GM10248 (cell line): ENCODE measurements at regions not wholly inside any gene's neighbourhood (a gene's known extent, or its start where the extent isn't known, plus 50 kb on each side); places are given as distances from the start of the nearest gene placed in this dataset.
A peak's percentile ranks its signal among the peaks of the same experiment; 100 is the strongest.

Source experiments
- CTCF ChIA-PET: fragments of 300-600 bp; sonication (Branson Sonifier 250); formaldehyde crosslinking; extraction: SDS; loops from one replicate; lab custom pipeline; 2021; ENCODE audit warnings: antibody characterized with exemption; lab: Yijun Ruan, JAX
- POLR2A ChIA-PET: fragments of 350-650 bp; sonication (Branson Sonifier 250); formaldehyde crosslinking; extraction: SDS; loops from one replicate; lab custom pipeline; 2020; ENCODE audit warnings: antibody characterized with exemption; lab: Yijun Ruan, JAX
- DNase-seq: peaks from one replicate; pipeline ENCODE4 v3.0.0; 2012; ENCODE audit errors: extremely low spot score
- CTCF ChIP-seq: IDR thresholded peaks from 2 replicates; pipeline ENCODE4 v1.5.1; 2012; ENCODE audit warnings: mild to moderate bottlenecking, low read depth; ENCODE audit errors: extremely low read depth, missing control alignments, control extremely low read depth

- POLR2A ChIA-PET, result no interaction called here
- CTCF ChIA-PET, result no interaction called here
- DNase-seq, result no peak
- no peak for TF ChIP-seq CTCF
Measured at GRCh38 chr9:18394847-18395351, 79.1 kb upstream of the ADAMTSL1 start.

GRCh38 chr9:18396102-18396728, 77.7 kb upstream of the ADAMTSL1 start:
- no peak for DNase-seq
- POLR2A ChIA-PET, result no interaction called here
- CTCF ChIA-PET, result interaction anchor here (1.3 kb wide), 1 partner anchor 141 kb away, joined by 10 read pairs; no protein-coding TSS in a partner anchor
- peak; percentile 8 for TF ChIP-seq CTCF

- TF ChIP-seq CTCF, result no peak
- ChIA-PET CTCF (no interaction called here), POLR2A (no interaction called here)
- no peak for DNase-seq
Measured at GRCh38 chr9:18397076-18397475, 76.9 kb upstream of the ADAMTSL1 start.

- DNase-seq, result no peak
- no peak for TF ChIP-seq CTCF
- ChIA-PET CTCF (interaction anchor here (1.6 kb wide), 1 partner anchor 143 kb away, joined by 5 read pairs; no protein-coding TSS in a partner anchor), POLR2A (no interaction called here)
Measured at GRCh38 chr9:18398038-18398437, 75.9 kb upstream of the ADAMTSL1 start.

GRCh38 chr9:18404434-18405029, 69.4 kb upstream of the ADAMTSL1 start:
- CTCF ChIA-PET, result interaction anchor here (0.9 to 1.4 kb wide), 2 partner anchors 11 to 150 kb away, joined by 3 to 4 read pairs; no protein-coding TSS in a partner anchor
- POLR2A ChIA-PET, result no interaction called here
- TF ChIP-seq CTCF, result no peak
- DNase-seq, result no peak

GRCh38 chr9:18405240-18405639, 68.7 kb upstream of the ADAMTSL1 start:
- ChIA-PET POLR2A (no interaction called here), CTCF (interaction anchor here (1.4 kb wide), 1 partner anchor 10 kb away, joined by 4 read pairs; no protein-coding TSS in a partner anchor)
- no peak for DNase-seq
- no peak for TF ChIP-seq CTCF
